PC-3 (cell line): ENCODE measurements at regions not wholly inside any gene's neighbourhood (a gene's known extent, or its start where the extent isn't known, plus 50 kb on each side); places are given as distances from the start of the nearest gene placed in this dataset.

ENCODE experiments used
- ATAC-seq: fragments of 200-7000 bp; cut with Tn5 transposase; 2 replicates; pipeline ENCODE4 v1.9.1; 2020; ENCODE audit warnings: mild to moderate bottlenecking, moderate library complexity
- BruUV-seq: library from RNA; stranded (reverse); fragments of 400-500 nt; replicated peaks from 2 replicates; lab custom pipeline; 2021; lab: Mats Ljungman, UMichigan
- CTCF ChIA-PET: fragments of 300-600 bp; sonication (Branson Sonifier 250); formaldehyde crosslinking; loops from one replicate; lab custom pipeline; 2022; ENCODE audit warnings: antibody characterized with exemption; lab: Charles Lee
- POLR2A ChIA-PET: fragments of 300-600 bp; sonication (Branson Sonifier 250); formaldehyde crosslinking; loops from one replicate; lab custom pipeline; 2022; ENCODE audit warnings: antibody characterized with exemption; ENCODE audit not compliant: unreplicated experiment; lab: Charles Lee
- DNase-seq: peaks from one replicate; pipeline ENCODE4 v3.0.0-alpha.2; 2015
- H2AFZ ChIP-seq: fragments of 300-600 bp; sonication (generic); 2 replicates; pipeline ENCODE4 v1.6.0; 2016; ENCODE audit warnings: antibody characterized with exemption, low read length
- H3F3A ChIP-seq: fragments of 300-600 bp; sonication (generic); one replicate; pipeline ENCODE4 v1.6.0; 2017; ENCODE audit warnings: antibody characterized with exemption, low read length, control low read depth, mild to moderate bottlenecking; ENCODE audit not compliant: unreplicated experiment
- H3K27ac ChIP-seq: fragments of 300-600 bp; sonication (generic); 2 replicates; pipeline ENCODE4 v1.5.1; 2016; ENCODE audit warnings: mild to moderate bottlenecking, low read length
- H3K27me3 ChIP-seq: fragments of 300-600 bp; sonication (generic); 2 replicates; pipeline ENCODE4 v1.6.1; 2016; ENCODE audit warnings: low read length, mixed read lengths
- H3K36me3 ChIP-seq: fragments of 300-600 bp; sonication (generic); 2 replicates; pipeline ENCODE4 v1.6.1; 2016; ENCODE audit warnings: low read depth, mixed run types, low read length, mixed read lengths
- H3K4me1 ChIP-seq: fragments of 300-600 bp; sonication (generic); 2 replicates; pipeline ENCODE4 v1.5.1; 2016; ENCODE audit warnings: low read length; ENCODE audit not compliant: insufficient read depth
- H3K4me2 ChIP-seq: fragments of 300-600 bp; sonication (generic); 2 replicates; pipeline ENCODE4 v1.6.0; 2016; ENCODE audit warnings: low read length
- H3K4me3 ChIP-seq: fragments of 300-600 bp; sonication (generic); 2 replicates; pipeline ENCODE4 v1.5.1; 2016; ENCODE audit warnings: mild to moderate bottlenecking, low read length, mixed read lengths
- H3K79me2 ChIP-seq: fragments of 300-600 bp; sonication (generic); 2 replicates; pipeline ENCODE4 v1.6.1; 2017; ENCODE audit warnings: low read length, mixed read lengths
- H3K9ac ChIP-seq: fragments of 300-600 bp; sonication (generic); 2 replicates; pipeline ENCODE4 v1.6.0; 2016; ENCODE audit warnings: mild to moderate bottlenecking, low read length
- H3K9me2 ChIP-seq: fragments of 300-600 bp; sonication (generic); replicated peaks from 2 replicates; pipeline ENCODE4 v1.6.1; 2016; ENCODE audit warnings: mixed run types, low read length, mixed read lengths
- H3K9me3 ChIP-seq: fragments of 300-600 bp; sonication (generic); 2 replicates; pipeline ENCODE4 v1.6.1; 2016; ENCODE audit warnings: low read length, mixed read lengths
- H4K20me1 ChIP-seq: fragments of 300-600 bp; sonication (generic); 2 replicates; pipeline ENCODE4 v1.6.1; 2016; ENCODE audit warnings: low read length, mixed read lengths
- CTCF ChIP-seq: fragments of 300-600 bp; sonication (generic); conservative IDR thresholded peaks from 2 replicates; pipeline ENCODE4 v1.5.1; 2017; ENCODE audit warnings: antibody characterized with exemption, low read depth, mild to moderate bottlenecking, low read length
- EZH2 ChIP-seq: fragments of 300-600 bp; sonication (generic); IDR thresholded peaks from one replicate; pipeline ENCODE4 v1.6.1; 2017; ENCODE audit warnings: antibody characterized with exemption, mild to moderate bottlenecking, low read length; ENCODE audit not compliant: unreplicated experiment
- EZH2phosphoT487 ChIP-seq: fragments of 300-600 bp; sonication (generic); IDR thresholded peaks from 2 replicates; pipeline ENCODE4 v1.6.1; 2018; ENCODE audit warnings: mild to moderate bottlenecking, antibody characterized with exemption, low read length, borderline replicate concordance
- intact Hi-C: fragments of 100-400 bp; cut with micrococcal nuclease; formaldehyde crosslinking; loops from 2 replicates; pipeline ENCODE4 v1.9.0; 2023

GRCh38 chr3:72164635-72164978, 379.7 kb upstream of the PROK2 start:
- Histone ChIP-seq H3K27ac (no peak overlapping the region), H2AFZ (no peak overlapping the region), H3K4me3 (no peak overlapping the region), H3K4me2 (no peak overlapping the region), H3K9me3 (no peaks in the 10 kb centered on the region), H3K9ac (no peak overlapping the region), H3K9me2 (no peaks in the 10 kb centered on the region), H3F3A (no peaks in the 10 kb centered on the region), H3K27me3 (no peaks in the 10 kb centered on the region), H4K20me1 (no peaks in the 10 kb centered on the region), H3K79me2 (no peaks in the 10 kb centered on the region), H3K4me1 (peaks cover 12% of the 10 kb centered on the region), H3K36me3 (no peaks in the 10 kb centered on the region)
- BruUV-seq = no TSS peak
- ATAC-seq = no peak
- intact Hi-C loops = no loop called here
- no peak for DNase-seq
- CTCF ChIA-PET = no interaction called here
- POLR2A ChIA-PET = no interaction called here
- TF ChIP-seq CTCF (no peak), EZH2 (no peak), EZH2phosphoT487 (no peak)

DNA sequence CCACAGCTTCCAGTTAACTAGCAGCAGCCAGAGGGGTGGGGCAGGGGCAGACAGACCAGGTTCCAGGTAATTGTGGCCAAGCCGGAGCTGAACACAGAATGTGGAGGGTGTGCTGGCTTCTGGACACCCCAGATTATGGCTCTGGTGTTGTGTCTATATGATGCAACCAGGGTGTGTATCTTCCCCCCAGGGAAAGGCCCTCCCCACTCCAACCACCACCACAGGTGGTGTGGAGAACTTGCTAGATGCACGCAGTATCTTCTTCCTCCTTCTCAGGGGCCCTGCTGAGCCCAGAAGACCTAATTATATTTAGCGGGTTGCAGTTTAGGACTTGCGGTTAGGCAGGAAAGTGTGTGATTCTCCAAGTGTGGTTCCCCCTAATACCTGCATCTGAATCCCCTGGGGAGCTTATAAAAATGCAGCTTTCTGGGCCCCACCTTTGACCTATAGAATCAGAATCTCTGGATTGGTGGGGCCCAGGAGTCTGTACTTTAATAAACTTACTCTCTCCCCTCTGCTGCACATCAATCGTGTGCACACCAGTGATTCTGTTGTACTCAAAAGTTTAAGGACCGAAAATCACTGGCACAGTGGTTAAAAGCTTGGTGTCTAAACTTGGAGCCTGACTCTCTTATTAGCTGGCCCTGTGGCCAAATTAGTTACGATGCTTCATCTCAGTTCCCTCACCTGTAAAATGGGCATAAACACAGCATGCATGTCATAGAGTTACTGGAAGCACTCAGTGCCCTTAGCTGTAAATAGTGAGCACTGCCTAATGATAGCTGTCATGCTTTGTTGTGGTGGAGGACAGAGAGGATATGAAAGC, 379.1 kb upstream of the PROK2 start:
- H3K4me3 ChIP-seq = no peak overlapping the region
- no peaks in the 10 kb centered on the region for H4K20me1 ChIP-seq
- no peaks in the 10 kb centered on the region for H3K9me2 ChIP-seq
- ChIA-PET POLR2A (no interaction called here), CTCF (no interaction called here)
- no peaks in the 10 kb centered on the region for H3K36me3 ChIP-seq
- H3K27ac ChIP-seq = no peak overlapping the region
- ATAC-seq (no peak), DNase-seq (no peak)
- intact Hi-C loops = no loop called here
- no TSS peak for BruUV-seq
- H2AFZ ChIP-seq = no peak overlapping the region
- H3K27me3 ChIP-seq = no peaks in the 10 kb centered on the region
- no peaks in the 10 kb centered on the region for H3F3A ChIP-seq
- H3K9me3 ChIP-seq = no peaks in the 10 kb centered on the region
- no peak overlapping the region for H3K4me2 ChIP-seq
- peaks cover 12% of the 10 kb centered on the region for H3K4me1 ChIP-seq
- H3K79me2 ChIP-seq = no peaks in the 10 kb centered on the region
- H3K9ac ChIP-seq = no peak overlapping the region
- TF ChIP-seq EZH2phosphoT487 (no peak), EZH2 (no peak), CTCF (no peak)

- Histone ChIP-seq H3F3A (no peaks in the 10 kb centered on the region), H3K27ac (no peak overlapping the region), H3K4me2 (peak overlapping the region; percentile 56), H3K4me3 (no peak overlapping the region; the same call in 1 of the 2 replicates), H3K4me1 (peaks cover 15% of the 10 kb centered on the region), H3K79me2 (no peaks in the 10 kb centered on the region), H3K9me2 (no peaks in the 10 kb centered on the region), H3K36me3 (no peaks in the 10 kb centered on the region), H4K20me1 (no peaks in the 10 kb centered on the region), H3K9ac (no peak overlapping the region), H3K27me3 (no peaks in the 10 kb centered on the region), H2AFZ (peak overlapping the region; percentile 48), H3K9me3 (no peaks in the 10 kb centered on the region)
- CTCF ChIA-PET = no interaction called here
- no peak; the same call in 1 of the 2 replicates for ATAC-seq
- DNase-seq = no peak
- no TSS peak for BruUV-seq
- POLR2A ChIA-PET = no interaction called here
- TF ChIP-seq EZH2phosphoT487 (no peak), CTCF (no peak), EZH2 (no peak)
- intact Hi-C loops = no loop called here
Measured at GRCh38 chr3:72162649-72163184, 377.8 kb upstream of the PROK2 start.
